SU-DHL-6 (cell line): ENCODE measurements at regions not wholly inside any gene's neighbourhood (a gene's known extent, or its start where the extent isn't known, plus 50 kb on each side); places are given as distances from the start of the nearest gene placed in this dataset.

Source experiments
- CTCF ChIP-seq: fragments of 200-600 bp; sonication (generic); IDR thresholded peaks from one replicate; pipeline ENCODE4 v1.5.1; 2017; ENCODE audit warnings: antibody characterized with exemption, mild to moderate bottlenecking, low read length, moderate library complexity; ENCODE audit not compliant: insufficient read depth, poor library complexity, severe bottlenecking
- EZH2phosphoT487 ChIP-seq: fragments of 200-600 bp; sonication (generic), shearing (Covaris generic); conservative IDR thresholded peaks from 2 replicates; pipeline ENCODE4 v1.6.1; 2018; ENCODE audit warnings: mild to moderate bottlenecking, antibody characterized with exemption, low read length, moderate library complexity, mixed read lengths

- TF ChIP-seq CTCF (no peak), EZH2phosphoT487 (no peak)
Observed at GRCh38 chr6:23435126-23435525, 690.9 kb upstream of the NRSN1 start.
